ENCODE measurements at regions not wholly inside any gene's neighbourhood (a gene's known extent, or its start where the extent isn't known, plus 50 kb on each side); places are given as distances from the start of the nearest gene placed in this dataset.
"Not testable (repeated sequence)": the region's sequence is repeated elsewhere in the genome, so short reads cannot be mapped to it uniquely, and the experiment has no call there.

GRCh38 chr1:193438312-193438711 is 251.9 kb upstream of the B3GALT2 start:
- DNase-seq, result no peak

- DNase-seq, result no peak
These were observed 251.4 kb upstream of the B3GALT2 start for GRCh38 chr1:193437785-193438184.

- DNase-seq, result not testable (repeated sequence)
These were observed 250.9 kb upstream of the B3GALT2 start for GRCh38 chr1:193437333-193437732.

- DNase-seq, result no peak
These were observed 249.4 kb upstream of the B3GALT2 start for GRCh38 chr1:193435781-193436180.

GRCh38 chr1:193434319-193434718 is 247.9 kb upstream of the B3GALT2 start:
- no peak for DNase-seq

- DNase-seq, result no peak
These were observed 247.2 kb upstream of the B3GALT2 start for GRCh38 chr1:193433599-193433998.

- DNase-seq, result no peak
These were observed 246.7 kb upstream of the B3GALT2 start for GRCh38 chr1:193432979-193433587.

GRCh38 chr1:193431265-193431977 is 245.0 kb upstream of the B3GALT2 start:
- DNase-seq, result no peak

GRCh38 chr1:193427524-193427923 is 241.1 kb upstream of the B3GALT2 start:
- no peak for DNase-seq

GRCh38 chr1:193426061-193426460 is 239.6 kb upstream of the B3GALT2 start:
- DNase-seq, result no peak

GRCh38 chr1:193421487-193421886 is 235.1 kb upstream of the B3GALT2 start:
- DNase-seq, result no peak

- no peak for DNase-seq
These were observed 232.9 kb upstream of the B3GALT2 start for GRCh38 chr1:193419295-193419694.

- DNase-seq, result no peak
These were observed 232.3 kb upstream of the B3GALT2 start for GRCh38 chr1:193418745-193419058.

GRCh38 chr1:193417945-193418744 is 231.7 kb upstream of the B3GALT2 start:
- DNase-seq, result no peak

GRCh38 chr1:193417403-193417802 is 231.0 kb upstream of the B3GALT2 start:
- peak; percentile 32 for DNase-seq

GRCh38 chr1:193416226-193417024 is 230.0 kb upstream of the B3GALT2 start:
- no peak for DNase-seq

GRCh38 chr1:193415256-193415655 is 228.8 kb upstream of the B3GALT2 start:
- DNase-seq, result no peak

GRCh38 chr1:193413376-193413775 is 227.0 kb upstream of the B3GALT2 start:
- no peak for DNase-seq

GRCh38 chr1:193412748-193413147 is 226.3 kb upstream of the B3GALT2 start:
- no peak for DNase-seq

- no peak for DNase-seq
These were observed 225.3 kb upstream of the B3GALT2 start for GRCh38 chr1:193411714-193412113.

GRCh38 chr1:193411215-193411614 is 224.8 kb upstream of the B3GALT2 start:
- no peak for DNase-seq

GRCh38 chr1:193408782-193409293 is 222.4 kb upstream of the B3GALT2 start:
- no peak for DNase-seq

- peak; percentile 24 for DNase-seq
These were observed 220.5 kb upstream of the B3GALT2 start for GRCh38 chr1:193406901-193407300.
